CD4-positive, alpha-beta T cell treated with Interleukin-4 for 1 hour (primary cell): ENCODE measurements at regions not wholly inside any gene's neighbourhood (a gene's known extent, or its start where the extent isn't known, plus 50 kb on each side); places are given as distances from the start of the nearest gene placed in this dataset.
"Not testable (repeated sequence)": the region's sequence is repeated elsewhere in the genome, so short reads cannot be mapped to it uniquely, and the experiment has no call there.

Experiments used
- DNase-seq, 2 donors: peaks; one replicate each; pipeline ENCODE4 v3.0.0-alpha.2; 2020 to 2022

DNA sequence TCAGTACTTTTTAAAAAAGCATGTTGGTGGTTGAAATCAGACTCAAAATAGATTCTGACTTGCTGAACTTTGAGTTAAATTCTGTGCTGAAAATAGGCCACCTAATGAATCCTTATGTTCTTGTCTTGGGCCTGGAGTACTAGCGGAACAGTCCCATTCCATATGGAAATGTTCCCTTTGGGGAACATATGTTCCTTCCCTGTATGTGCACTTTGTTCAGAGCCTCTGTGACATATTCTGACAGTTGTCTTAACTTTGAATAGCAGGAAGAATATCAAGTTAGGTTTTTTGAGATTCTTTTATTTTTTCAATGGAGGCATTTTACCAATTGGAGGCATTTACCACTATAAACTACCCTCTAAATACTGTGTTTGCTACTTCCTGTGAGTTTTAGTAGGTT lies 1667.8 kb downstream of the PLA2G4A start:
- no peak for DNase-seq

DNA sequence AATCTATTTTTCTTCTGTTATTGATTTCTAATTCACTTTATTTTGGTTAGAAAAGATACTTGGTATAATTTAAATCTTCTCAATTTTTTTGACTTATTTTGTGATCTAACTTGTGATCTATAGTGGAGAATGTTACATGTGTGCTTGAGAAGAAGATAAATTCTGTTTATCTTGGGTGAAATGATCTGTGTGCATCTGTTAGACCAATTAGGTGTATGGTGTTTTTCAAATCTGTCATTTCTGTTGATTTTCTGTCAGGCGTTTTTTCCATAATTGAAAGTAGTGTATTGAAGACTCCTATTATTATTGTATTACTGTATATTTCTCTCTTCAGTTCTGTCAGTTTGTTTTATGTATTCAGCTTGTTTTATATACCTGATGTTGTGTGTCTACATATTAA lies 1668.3 kb downstream of the PLA2G4A start:
- DNase-seq: no peak

DNA sequence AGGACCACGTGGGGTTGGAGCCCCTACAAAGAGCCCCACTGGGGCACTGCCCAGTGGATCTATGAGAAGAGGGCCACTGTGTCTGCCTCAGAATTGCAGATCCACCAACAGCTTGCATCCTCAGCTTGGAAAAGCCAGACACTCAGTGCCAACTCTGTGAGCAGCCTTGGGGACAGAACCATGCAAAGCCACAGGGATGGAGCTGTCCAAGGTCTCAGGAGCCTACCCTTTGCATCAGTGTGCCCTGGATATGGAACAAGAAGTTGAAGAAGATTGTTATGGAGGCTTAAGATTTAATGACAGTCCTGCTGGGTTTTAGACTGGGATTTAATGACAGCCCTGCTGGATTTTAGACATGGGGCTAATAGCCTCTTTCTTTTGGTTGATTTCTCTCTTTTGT lies 1670.9 kb downstream of the PLA2G4A start:
- DNase-seq: no peak

DNA sequence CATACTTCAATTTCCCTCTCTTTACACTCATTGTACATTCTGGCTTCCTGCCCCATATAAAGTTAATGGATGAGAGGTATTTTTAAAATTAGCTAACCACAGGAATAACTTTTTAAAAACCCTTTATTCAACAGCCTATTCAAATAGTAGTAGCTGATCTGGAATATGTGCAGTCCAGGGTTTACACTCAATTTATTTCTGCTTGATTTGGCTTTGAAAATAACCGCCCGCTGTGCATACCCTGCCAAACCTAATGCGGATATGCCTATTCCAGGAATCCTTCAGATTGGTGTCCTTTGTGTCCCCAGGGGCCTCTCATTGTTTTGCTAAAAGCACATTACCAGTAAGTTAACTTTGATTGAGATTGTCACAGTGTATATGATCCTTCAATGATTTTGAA lies 1686.2 kb downstream of the PLA2G4A start:
- no peak for DNase-seq

DNA sequence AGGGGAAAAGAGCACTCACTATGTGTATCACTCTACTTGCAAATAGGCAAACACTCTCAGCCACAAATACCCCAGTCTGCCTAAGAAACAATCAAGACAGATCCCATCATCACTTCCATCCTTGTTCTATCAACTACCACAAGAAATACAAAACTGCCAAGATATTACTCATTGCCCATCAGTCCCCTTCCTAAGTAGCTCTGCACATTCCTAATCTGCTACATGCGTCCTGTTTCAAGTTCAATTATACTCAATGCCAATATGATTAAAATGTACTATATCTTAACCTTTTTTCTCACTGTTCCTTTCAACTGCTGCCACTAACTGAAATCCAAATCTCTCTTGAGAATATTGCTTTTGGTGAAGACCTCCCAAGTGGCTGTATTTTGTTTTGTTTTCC lies 1688.4 kb downstream of the PLA2G4A start:
- DNase-seq: no peak

DNA sequence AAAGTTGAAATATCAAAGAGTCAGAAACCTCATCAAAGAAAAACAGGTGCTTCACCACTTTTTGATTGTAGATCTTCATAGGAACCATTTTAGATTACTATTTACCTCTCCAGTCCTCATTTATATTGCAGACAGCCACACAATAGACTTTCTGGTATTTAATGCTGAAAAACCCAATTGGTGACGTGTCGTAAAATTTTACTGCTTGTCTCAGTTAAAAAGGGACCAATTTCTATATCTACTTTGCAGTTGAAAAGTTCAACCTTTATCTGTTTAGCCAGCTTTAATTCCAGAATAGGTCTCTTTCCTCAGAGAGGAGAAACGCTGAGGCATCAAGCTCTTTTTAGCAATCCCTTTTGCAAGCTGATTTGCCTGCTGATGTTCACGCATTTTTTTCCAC lies 1722.4 kb downstream of the PLA2G4A start:
- DNase-seq: no peak

DNA sequence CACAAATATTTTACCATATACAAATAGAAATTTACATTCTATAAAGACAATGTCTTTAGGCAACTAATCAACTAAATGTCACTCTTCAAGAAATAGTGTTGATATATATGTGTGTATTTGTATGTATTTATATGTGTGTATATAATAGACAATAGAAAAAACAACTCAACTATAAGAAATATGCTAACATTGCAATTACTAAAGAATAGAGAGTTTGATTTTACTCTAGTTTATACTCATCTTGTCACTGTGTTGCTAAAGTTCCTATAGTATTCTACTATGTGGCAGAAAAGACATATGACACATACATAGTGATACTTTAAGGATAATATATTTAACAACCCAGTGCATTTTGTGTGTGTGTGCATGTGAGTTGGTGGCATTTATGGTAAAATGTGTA lies 1728.3 kb downstream of the PLA2G4A start:
- no peak for DNase-seq

DNA sequence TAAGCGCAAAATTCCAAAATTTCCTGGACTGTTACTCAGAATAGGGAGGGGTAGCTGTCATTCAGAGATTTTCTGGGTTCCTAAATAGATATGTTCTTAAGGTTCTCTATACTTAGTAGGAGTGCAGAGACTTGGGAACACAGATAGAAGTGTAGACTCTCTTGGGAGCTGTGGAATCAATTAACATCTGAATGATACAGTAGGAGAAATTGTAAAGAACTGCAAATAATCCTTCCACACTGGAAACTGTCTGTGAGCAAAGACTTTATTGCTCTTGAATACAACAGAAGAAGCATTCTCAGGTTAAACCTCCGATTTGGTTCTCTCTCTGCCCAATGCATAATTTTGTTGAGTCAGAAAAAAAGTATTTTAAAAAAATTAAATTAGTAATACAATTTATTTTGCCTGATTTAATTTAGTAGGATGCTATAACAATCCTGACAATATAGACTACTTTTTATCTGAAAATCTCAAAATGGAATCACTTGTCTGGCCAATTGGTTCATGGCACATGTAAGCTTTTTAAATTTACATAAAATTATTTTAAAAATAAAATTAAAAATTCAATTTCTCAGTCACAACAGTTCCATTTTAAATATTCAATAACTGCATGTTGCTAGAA lies 1754.3 kb downstream of the PLA2G4A start:
- no peak for DNase-seq

DNA sequence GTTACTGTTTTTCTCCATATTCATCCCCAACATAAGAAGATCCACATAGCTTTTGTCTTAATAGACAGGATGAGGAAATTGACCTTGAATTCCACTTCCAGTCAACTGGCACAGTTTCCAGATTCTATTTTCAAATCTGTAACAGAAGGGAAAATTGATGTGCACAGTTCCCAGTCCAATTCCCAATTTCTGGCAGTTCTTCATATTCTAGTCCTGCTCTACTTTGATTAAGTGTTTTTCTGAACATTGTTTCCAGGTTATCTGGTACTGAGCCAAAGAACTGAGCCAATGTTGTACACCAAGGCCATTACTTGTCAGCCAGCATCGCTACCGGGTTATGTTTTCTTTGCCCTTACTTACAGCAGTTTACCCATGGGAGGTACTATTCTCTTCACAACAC lies 1755.4 kb downstream of the PLA2G4A start:
- no peak for DNase-seq

DNA sequence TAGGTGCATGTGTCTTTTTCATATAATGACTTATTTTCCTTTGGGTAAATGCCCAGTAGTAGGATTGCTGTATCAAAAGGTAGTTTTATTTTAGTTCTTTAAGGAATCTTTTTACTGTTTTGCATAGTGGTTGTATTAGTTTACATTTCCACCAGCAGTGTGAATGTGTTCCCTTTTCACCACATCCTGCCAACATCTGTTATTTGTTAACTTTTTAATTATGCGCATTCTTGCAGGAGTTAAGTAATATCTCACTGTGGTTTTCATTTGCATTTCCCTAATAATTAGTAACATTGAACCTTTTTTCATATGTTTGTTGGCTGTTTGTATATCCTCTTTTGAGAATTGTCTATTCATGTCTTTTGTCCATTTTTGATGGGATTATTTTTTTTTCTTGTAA lies 1761.9 kb downstream of the PLA2G4A start:
- no peak for DNase-seq

DNA sequence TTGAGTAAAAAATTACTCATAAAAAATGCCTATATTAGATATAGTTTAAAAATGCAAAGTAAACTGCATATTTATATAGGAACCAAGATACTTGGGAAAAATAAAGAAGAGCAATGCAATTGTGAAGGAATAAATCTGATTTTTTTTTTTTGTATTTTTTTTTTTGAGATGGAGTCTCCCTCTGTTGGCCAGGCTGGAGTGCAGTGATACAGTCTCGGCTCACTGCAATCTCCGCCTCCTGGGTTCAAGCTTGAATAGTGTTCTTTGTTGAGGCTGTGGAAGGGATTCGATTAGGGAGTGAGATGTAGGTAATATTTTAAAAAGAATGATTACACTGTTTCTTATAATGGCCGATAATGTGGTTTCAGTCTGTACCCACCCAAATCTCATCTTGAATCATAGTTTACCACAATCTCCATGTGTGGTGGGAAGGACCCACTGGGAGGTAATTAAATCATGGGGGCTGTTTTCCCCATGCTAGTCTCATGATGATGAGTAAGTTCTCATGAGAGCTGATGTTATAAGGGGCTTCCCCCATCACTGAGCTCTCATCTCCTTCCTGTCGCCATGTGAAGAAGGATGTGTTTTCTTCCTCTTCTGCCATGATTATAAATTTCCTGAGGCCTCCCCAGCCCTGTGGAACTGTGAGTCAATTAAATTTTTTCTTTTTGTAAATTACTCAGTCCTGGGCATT lies 1765.9 kb downstream of the PLA2G4A start:
- no peak for DNase-seq

DNA sequence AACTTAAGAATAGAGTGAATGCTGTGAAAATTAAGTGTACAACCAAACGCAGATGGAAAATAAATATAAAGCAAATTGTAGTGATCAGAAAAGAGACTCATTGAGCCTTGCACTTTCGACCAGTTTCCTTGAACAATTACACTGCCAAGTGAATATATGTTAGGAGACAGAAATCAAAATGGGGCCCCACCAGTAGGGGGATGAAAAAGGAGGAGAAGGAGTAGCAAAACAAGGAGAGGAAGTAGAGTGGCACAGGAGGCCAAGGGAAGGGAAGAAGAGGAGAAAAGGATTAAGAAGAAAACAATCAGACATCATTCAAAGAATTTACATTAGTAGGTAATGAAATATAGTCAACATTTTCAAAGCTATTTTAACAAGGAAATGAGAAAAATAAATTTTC lies 1770.6 kb downstream of the PLA2G4A start:
- DNase-seq: no peak

DNA sequence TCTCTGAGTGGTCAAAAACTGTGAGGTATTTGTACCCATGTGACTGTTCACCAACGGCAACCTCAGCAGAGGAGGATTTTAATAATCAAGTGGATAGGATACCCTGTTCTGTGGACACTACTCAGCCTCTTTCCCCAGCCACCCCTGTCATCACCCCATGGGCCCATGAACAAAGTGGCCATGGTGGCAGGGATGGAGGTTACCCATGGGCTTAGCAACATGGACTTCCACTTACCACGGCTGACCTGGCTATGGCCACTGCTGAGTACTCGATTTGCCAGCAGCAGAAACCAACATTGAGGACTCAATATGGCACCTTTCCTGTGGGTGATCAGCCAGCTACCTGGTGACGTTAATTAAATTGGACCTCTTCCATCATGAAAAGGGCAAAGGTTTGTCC lies 1782.7 kb downstream of the PLA2G4A start:
- DNase-seq: no peak

DNA sequence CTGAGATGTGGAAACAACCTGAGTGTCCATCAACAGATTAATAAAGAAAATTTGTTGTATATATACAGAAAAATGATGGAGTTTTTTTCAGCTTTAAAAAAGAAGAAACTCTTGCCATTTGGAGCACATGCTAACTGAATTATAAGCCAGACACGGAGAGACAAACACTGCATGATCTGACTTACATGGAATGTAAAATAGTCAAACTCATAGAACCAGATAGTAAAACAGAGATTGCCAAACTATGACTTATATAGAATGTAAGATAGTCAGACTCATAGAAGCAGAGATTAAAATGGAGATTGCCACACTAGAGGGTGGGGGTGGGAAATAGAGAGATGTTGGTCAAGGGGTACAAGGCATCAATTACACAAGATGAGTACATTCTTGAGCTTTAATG lies 1786.6 kb downstream of the PLA2G4A start:
- no peak for DNase-seq

DNA sequence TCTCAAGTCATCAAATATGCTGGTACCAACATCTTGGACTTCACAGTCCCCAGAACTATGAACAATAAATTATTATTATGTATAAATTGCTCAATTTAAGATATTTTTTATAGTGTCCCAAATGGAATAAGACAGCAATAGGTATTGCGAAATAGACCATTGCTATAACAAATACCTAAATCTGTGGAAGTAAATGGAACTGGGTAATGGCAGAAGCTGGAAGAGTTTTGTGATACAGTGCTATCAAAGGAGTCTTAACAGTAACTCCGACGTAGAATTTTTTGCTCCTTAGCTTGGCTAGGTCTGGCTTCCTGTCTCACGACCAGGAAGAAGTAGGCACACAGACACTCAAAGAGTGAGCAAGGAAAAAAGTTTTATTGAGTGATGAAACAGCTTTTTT lies 1791.5 kb downstream of the PLA2G4A start:
- DNase-seq: no peak

DNA sequence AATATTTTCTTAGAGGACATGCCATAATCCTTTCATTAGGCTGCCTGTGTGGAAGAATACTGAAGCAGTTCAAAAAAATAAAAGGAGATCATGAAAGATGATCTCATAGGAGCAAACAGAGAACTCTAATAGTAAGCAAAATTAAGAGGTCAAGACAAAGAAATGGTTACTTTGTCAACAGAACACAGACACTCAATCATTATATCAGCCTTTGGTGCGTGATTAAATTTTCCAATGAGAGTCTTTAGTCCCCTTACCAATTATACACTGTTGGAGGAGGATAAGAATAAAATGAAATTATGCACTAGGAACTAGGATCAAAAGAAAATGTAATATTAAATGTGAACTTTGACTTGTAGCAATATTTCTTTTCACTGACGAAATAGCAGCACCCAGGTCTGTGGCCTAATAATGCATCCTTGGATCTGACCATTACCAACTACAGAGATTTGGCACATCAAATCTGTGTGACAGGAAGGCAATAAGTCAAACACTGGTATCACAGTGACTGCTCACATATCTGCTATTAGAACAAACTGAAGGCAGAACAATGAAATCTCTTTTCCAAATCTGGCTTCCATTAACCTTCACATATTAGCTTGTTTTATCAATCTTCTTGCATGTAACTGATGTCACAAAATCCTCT lies 1812.9 kb downstream of the PLA2G4A start:
- DNase-seq: no peak

DNA sequence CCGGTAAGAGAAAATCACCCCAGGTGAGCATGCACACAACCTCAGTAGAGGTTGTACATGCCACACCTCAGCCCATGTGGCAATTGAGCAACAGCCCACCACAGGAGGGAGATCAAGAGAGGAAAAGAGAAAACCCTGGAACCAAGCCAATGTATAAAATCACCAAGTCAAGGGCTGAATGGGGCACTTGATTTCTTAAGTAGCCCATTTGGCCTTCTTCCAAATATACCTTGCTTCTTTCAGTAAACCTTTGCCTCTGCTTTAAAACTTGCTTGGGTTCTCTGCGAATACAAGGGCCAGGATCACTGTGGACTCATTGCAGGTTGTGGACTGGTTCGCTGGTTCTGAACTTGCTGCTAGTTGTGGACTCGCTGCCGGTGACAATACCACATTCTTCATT lies 1814.0 kb downstream of the PLA2G4A start:
- no peak for DNase-seq

DNA sequence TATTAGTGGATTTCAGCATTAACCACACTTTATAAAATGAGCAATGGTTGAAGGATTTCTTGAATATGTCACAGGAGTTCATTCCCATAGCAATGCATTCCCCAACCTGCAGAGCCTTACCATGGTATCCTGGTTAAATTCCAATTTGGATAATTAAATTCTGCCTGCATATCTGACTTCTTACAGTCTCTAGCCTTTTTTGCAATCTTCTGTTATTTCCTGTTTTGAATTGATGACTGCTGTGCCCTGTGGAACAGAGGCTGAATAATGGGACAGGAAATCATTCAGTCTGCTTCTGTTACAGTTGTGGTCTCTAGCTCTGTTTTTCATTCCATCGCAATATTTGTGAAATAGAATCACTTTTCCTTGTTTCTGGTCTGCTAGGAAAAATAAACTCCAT lies 1823.9 kb downstream of the PLA2G4A start:
- no peak for DNase-seq

DNA sequence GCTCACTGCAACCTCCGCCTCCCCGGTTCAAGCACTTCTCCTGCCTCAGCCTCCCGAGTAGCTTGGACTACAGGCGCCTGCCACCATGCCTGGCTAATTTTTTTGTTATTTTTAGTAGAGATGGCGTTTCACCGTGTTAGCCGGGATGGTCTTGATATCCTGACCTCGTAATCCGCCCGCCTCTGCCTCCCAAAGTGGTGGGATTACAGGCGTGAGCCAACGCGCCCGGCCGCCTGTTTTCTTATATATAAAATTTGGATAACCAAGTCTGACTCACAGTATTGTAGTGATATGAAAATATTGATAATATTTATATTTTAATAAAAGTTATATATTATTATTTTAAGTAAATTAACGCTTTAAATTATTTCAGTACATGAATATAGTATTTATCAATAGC lies 1821.7 kb downstream of the BRINP3 start:
- not testable (repeated sequence) for DNase-seq

DNA sequence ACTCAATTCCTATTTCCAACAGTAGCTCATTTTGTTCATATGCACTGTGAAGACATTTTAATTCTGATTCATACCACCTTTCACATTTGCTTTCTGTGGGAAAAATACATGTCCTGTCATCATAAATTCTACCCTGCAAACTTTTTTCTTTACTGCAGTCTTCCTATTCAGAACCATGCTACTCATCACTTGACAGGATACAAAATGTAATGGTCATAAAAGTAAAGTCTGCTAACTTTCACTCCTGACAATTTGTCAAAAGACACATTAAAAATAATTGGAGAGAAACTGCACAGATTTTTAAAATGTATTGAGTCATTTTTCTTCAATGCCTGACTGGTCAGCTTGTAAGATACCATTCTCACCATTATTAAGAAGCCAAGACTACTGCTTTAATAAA lies 1817.1 kb downstream of the BRINP3 start:
- DNase-seq: no peak

DNA sequence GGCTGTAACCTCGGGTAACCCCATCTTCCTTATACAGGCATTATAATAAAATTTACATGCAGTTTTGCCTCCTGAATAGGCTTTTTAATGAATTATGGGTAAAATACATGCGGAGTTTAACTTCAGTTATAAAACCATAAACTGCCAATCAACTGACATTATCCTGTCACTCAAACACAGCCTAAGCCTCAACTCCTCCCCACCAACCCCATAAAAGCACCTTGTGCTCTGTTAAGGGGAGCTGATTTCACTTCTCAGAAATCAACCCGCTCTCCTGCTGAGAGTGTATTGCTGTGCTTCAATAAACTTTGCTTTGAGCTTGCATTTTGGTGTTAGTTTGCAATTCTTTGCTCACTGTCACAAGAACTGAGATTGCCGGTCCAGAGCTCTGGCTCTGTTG lies 1812.2 kb downstream of the BRINP3 start:
- DNase-seq: no peak

DNA sequence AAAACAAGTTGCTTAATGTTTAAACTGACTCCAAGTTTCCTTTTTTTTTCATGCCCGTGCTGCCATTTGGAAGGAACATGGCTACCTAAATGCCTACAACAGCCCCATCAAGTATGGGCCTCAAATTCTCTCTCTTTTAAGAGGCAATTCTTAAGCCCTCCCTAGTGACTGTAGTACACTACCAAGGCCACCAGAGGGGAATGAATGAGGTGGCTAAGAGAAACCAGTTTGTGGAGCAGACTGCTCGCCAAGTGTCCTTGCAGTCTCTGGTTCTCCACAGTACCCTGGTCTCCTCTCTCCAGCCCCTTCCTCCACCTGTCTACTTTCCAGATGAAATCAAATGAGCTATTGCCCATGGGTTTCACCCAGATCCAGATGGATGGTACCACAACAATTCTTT lies 1809.6 kb downstream of the BRINP3 start:
- no peak for DNase-seq

DNA sequence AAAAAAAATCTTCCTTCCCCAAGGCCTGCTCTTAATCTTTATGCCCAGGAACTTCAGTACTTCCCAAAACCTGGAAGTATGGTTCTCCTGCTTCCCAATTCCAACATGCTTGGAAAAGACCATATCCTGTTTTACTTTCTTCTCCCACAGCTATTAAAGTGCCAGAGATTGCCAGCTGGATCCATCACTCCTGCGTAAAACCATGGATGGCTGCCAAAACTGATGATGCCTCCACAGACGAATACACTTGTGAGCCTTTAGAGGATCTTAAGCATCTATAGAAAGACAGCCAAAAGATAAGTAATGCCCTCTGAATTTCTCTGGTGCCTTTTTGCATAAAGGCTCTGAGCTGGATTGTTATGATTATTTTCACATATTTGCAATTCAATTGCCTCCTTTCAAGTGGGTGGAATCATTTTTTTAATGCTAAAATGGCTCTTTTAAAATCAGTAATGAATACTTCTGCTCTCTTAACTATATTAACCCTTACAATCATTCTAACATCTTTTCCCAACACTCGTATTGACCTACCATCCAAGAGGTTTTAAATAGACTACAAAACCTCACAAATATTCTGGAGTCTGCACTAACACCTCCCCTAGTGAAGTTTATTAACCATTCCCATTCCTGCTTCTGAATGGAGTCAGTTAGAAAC lies 1807.8 kb downstream of the BRINP3 start:
- no peak for DNase-seq

DNA sequence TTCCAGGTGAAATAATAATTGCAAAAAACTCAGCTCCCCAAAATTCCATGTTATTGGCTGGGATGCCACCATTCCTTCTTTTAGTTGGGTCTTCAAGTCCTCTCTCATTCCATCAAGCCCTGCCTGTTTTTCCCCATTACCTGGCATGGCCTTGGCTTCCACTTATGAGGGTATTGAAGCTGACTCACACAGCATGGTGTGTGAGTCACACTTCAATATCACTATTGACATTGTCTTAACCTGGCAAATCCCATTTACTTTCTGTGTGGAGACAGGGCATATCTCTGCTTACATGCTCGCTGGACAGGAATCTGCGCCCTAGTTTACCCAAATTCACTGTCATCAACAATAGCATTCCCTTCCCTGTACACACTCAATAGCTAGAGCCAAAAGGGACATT lies 1806.8 kb downstream of the BRINP3 start:
- DNase-seq: no peak
